Heart right ventricle (tissue), 16 donors: ENCODE measurements at regions not wholly inside any gene's neighbourhood (a gene's known extent, or its start where the extent isn't known, plus 50 kb on each side); places are given as distances from the start of the nearest gene placed in this dataset.
A peak's percentile ranks its signal among the peaks of the same experiment; 100 is the strongest.

Source experiments
- ATAC-seq, 8 donors: fragments of 200-7000 bp; cut with Tn5 transposase; one replicate each; pipeline ENCODE4 v1.9.1; 2020; ENCODE audit warnings: mild to moderate bottlenecking in 8 of 8, moderate library complexity in 8 of 8, moderate number of reproducible peaks in 1 of 8
- DNase-seq, 2 donors: peaks; one replicate each; pipeline ENCODE4 v3.0.0-alpha.2; 2020
- H3K27ac ChIP-seq, 10 donors: fragments of 200-600 bp; sonication (generic) in 2 of 10; one replicate each; pipeline versions ENCODE4 v1.5.0 to v1.8.0; 2020 to 2022; ENCODE audit warnings: mild to moderate bottlenecking in 3 of 10
- H3K27me3 ChIP-seq, 7 donors: fragments of 200-600 bp; one replicate each; pipeline ENCODE4 v1.8.0; 2021 to 2022; ENCODE audit warnings: mild to moderate bottlenecking in 2 of 7
- H3K36me3 ChIP-seq, 9 donors: fragments of 200-600 bp; sonication (generic) in 1 of 9; one replicate each; pipeline versions ENCODE4 v1.5.0 to v1.8.0; 2020 to 2022; ENCODE audit warnings: mild to moderate bottlenecking in 2 of 9
- H3K4me1 ChIP-seq, 9 donors: fragments of 200-600 bp; sonication (generic) in 1 of 9; one replicate each; pipeline versions ENCODE4 v1.5.0 to v1.8.0; 2020 to 2022; ENCODE audit warnings: mild to moderate bottlenecking in 4 of 9
- H3K4me3 ChIP-seq, 10 donors: fragments of 200-600 bp; sonication (generic) in 2 of 10; one replicate each; pipeline versions ENCODE4 v1.5.0 to v1.8.0; 2020 to 2022; ENCODE audit warnings: mild to moderate bottlenecking in 7 of 10, moderate library complexity in 2 of 10
- H3K9me3 ChIP-seq, 11 donors: fragments of 200-600 bp in 10 of 11; sonication (generic) in 2 of 11; one replicate each; pipeline versions ENCODE4 v1.5.0 to v1.8.0; 2013 to 2022; ENCODE audit warnings: mild to moderate bottlenecking in 2 of 11, control low read depth in 1 of 11, moderate library complexity in 1 of 11
- CTCF ChIP-seq, 9 donors: fragments of 200-600 bp; sonication (generic) in 2 of 9; IDR thresholded peaks; one replicate each; pipeline versions ENCODE4 v1.5.0 to v1.8.0; 2021 to 2022; ENCODE audit warnings: antibody characterized with exemption in 9 of 9, mild to moderate bottlenecking in 5 of 9, moderate library complexity in 1 of 9
- WGBS, 2 donors: extraction: QIAGEN DNeasy Blood & Tissue Kit; methylation state at CpG; one replicate each; pipeline ENCODE4 v1.1.7; 2013; ENCODE audit warnings: inconsistent platforms in 1 of 2; 5-methylcytosine and 5-hydroxymethylcytosine counted together
- intact Hi-C, 10 donors: fragments of 100-400 bp; cut with DNase I; formaldehyde crosslinking; loops; one replicate each; pipeline versions ENCODE4 v1.11.1 to v1.14.2; 2022
- donor health status: Arrhythmogenic right ventricular cardiomyopathy.
- donor health status: ischemic (EF 13 %, LVEDD 7.1; RV severe dilation, severe dysfunction).
- donor health status: healthy with polysubstance abuse.
- donor health status: DM: no; HTN: yes; CAD: no.
- donor health status: DM: no; HTN: no; CAD: no.
- donor health status: ischemic (EF 25% LVEDD 6.9; RV normal size, moderate dysfunction).
- donor health status: ischemic (EF 25% LVEDD 5.7; RV mildly dilated, moderate dysfunction).
- donor health status: healthy.
- donor health status: DM: yes; HTN: yes; CAD: no.
- donor health status: Ischemic cardiomyopathy.
- donor health status: ischemic (EF 35%, LVEDD 5.7; RV mildly dilated, moderate dysfunction).
- donor health status: nonischemic (EF 11% LVEDD 7.7; RV severe dilation, severe dysfunction).
- donor health status: DM: yes; HTN: yes; CAD: no.
- donor health status: PGD.
- donor health status: ischemic (EF 29% LVEDD 5.4; RV normal size, mild dysfunction).
- donor health status: nonischemic (EF 23%, LVEDD 6.1; RV moderate dilation, normal function).

GRCh38 chr14:71636076-71636475 lies 296.2 kb upstream of the RGS6 start:
- DNase-seq (no peak), ATAC-seq (no peak)
- TF ChIP-seq CTCF (IDR thresholded peaks at IDR 0.05) = no peak
- H3K9me3 ChIP-seq = peaks cover 0 to 20% (median 0%) of the 10 kb centered on the region in 11 donors
- H3K4me3 ChIP-seq = no peak overlapping the region
- intact Hi-C loops = no loop called here
- peaks cover 0 to 4% (median 0%) of the 10 kb centered on the region in 9 donors for H3K36me3 ChIP-seq
- H3K27me3 ChIP-seq = no peaks in the 10 kb centered on the region
- peaks cover 0 to 16% (median 0%) of the 10 kb centered on the region in 9 donors for H3K4me1 ChIP-seq
- H3K27ac ChIP-seq = no peak overlapping the region

- H3K4me1 ChIP-seq = peaks cover 0 to 16% (median 0%) of the 10 kb centered on the region in 9 donors
- no peak for TF ChIP-seq CTCF (IDR thresholded peaks at IDR 0.05)
- intact Hi-C loops = no loop called here
- peak overlapping the region in 3 of 10 donors; percentile 13 to 29 (median 19) for H3K4me3 ChIP-seq
- H3K9me3 ChIP-seq = peaks cover 0 to 23% (median 3%) of the 10 kb centered on the region in 11 donors
- WGBS, 2 donors = 82 to 85% methylated on average over 14 of the region's 14 CpGs
- H3K27me3 ChIP-seq = no peaks in the 10 kb centered on the region
- no peak overlapping the region for H3K27ac ChIP-seq
- DNase-seq (no peak), ATAC-seq (peak in 2 of 8 donors; percentile 44 to 47)
- H3K36me3 ChIP-seq = peaks cover 0 to 4% (median 0%) of the 10 kb centered on the region in 9 donors
Observed at GRCh38 chr14:71636820-71637471, 295.3 kb upstream of the RGS6 start.

DNA sequence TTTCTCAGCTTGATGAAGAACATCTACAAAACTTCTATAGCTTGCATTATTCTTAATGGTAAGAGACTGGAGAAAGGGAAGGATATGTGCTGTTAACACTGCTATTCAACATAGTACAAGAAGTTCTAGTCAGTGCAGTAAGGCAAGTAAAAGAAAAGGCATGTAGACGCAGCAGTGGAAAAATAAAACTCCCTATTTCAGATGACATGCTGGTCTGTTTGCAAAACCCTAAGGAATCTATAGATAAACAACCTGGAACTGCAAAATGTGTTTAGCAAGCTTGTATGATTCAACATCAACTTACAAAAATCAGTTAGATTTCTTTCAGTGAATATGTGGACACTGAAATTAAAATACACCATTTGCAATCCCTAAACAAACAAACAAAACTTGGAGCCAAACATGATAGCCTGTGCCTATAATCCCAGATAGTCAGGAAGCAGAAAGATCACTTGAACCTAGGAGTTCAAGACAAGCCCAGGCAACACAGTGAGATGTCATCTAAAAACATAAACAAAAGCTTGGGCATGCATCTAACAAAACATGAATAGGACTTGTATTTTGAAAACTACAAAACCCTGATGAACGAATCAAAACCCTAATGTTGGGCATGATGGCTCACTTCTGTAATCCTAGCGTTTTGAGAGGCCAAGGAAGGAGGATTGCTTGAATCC lies 293.6 kb upstream of the RGS6 start:
- Histone ChIP-seq H3K9me3 (peaks cover 0 to 38% (median 16%) of the 10 kb centered on the region in 11 donors), H3K4me1 (peaks cover 0 to 16% (median 0%) of the 10 kb centered on the region in 9 donors), H3K36me3 (no peaks in the 10 kb centered on the region), H3K4me3 (no peak overlapping the region), H3K27me3 (no peaks in the 10 kb centered on the region), H3K27ac (no peak overlapping the region)
- TF ChIP-seq CTCF (IDR thresholded peaks at IDR 0.05) = no peak
- DNase-seq = no peak
- no peak for ATAC-seq
- intact Hi-C loops = no loop called here
- 91 to 95% methylated on average over 3 of the region's 3 CpGs for WGBS, 2 donors

DNA sequence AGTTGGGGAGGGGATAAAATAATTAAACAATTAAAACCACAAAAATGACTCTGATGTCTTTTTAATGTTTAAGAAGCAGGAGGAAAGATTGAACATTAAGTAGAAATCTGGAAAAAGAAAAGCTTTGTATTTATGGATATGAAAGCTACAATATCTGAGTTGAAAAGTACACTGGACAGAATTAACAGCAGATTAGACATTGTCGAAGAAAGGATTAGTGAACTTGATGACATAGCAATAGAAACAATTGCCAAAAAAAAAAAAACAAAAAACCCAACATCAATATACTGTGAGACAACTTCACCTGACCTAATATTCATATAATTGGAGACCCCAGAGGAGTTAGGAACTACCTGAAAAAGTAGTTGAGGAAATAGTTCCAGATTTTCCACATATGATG lies 289.5 kb upstream of the RGS6 start:
- Histone ChIP-seq H3K4me3 (no peak overlapping the region), H3K36me3 (no peaks in the 10 kb centered on the region), H3K9me3 (peaks cover 0 to 29% (median 16%) of the 10 kb centered on the region in 11 donors), H3K4me1 (no peaks in the 10 kb centered on the region), H3K27me3 (no peaks in the 10 kb centered on the region), H3K27ac (no peak overlapping the region)
- WGBS, 2 donors = 96 to 98% methylated on average over 1 of the region's 1 CpG
- TF ChIP-seq CTCF (IDR thresholded peaks at IDR 0.05) = no peak
- ATAC-seq (no peak), DNase-seq (no peak)
- intact Hi-C loops = no loop called here
